ENCODE measurements at regions not wholly inside any gene's neighbourhood (a gene's known extent, or its start where the extent isn't known, plus 50 kb on each side); places are given as distances from the start of the nearest gene placed in this dataset.

GRCh38 chr5:31054453-31054852 is 139.0 kb upstream of the CDH6 start:
- Histone ChIP-seq H3K4me1 (replicated peaks in 1 of 4; ENCODE audit: control insufficient read depth in 3 of 4, insufficient read depth in 4 of 4, low read length in 3 of 4) (peaks cover 0 to 4% (median 3%) of the 10 kb centered on the region in 4 experiments; a peak in 3 of 7 replicates), H4K91ac (replicated peaks; ENCODE audit: insufficient read length, low read length) (no peak overlapping the region), H4K20me1 (replicated peaks in 1 of 2; ENCODE audit: control insufficient read depth in 1 of 2, insufficient read depth in 2 of 2, low read length in 2 of 2) (no peaks in the 10 kb centered on the region), H3K23ac (ENCODE audit: insufficient read length) (no peak overlapping the region), H2BK5ac (ENCODE audit: low read depth, low read length) (no peak overlapping the region), H3K23me2 (ENCODE audit: low read depth, low read length) (no peaks in the 10 kb centered on the region), H4K8ac (ENCODE audit: extremely low read depth, insufficient read depth, low read length) (no peak overlapping the region), H3K79me2 (ENCODE audit: control insufficient read depth in 1 of 2, insufficient read depth in 2 of 2, low read length in 2 of 2) (no peaks in the 10 kb centered on the region), H3K18ac (ENCODE audit: extremely low read depth, low read length) (no peak overlapping the region; the same call in 1 of the 2 replicates), H2BK15ac (ENCODE audit: low read length) (no peak overlapping the region), H3K4me2 (ENCODE audit: insufficient read depth in 1 of 2, low read depth in 2 of 2, low read length in 2 of 2) (no peak overlapping the region), H3K79me1 (ENCODE audit: low read depth, low read length) (no peaks in the 10 kb centered on the region), H3K27me3 (replicated peaks in 1 of 4; ENCODE audit: control insufficient read depth in 3 of 4, extremely low read depth in 1 of 4, insufficient read depth in 3 of 4, low read length in 3 of 4) (no peaks in the 10 kb centered on the region), H3K27ac (ENCODE audit: low read depth, low read length) (no peak overlapping the region), H2BK20ac (ENCODE audit: low read length) (no peak overlapping the region), H2AFZ (ENCODE audit: low read length) (no peak overlapping the region), H3K56ac (replicated peaks; ENCODE audit: insufficient read length, low read depth, low read length) (no peak overlapping the region), H3K9ac (replicated peaks in 1 of 4; ENCODE audit: extremely low read depth in 1 of 4, low read depth in 3 of 4, low read length in 3 of 4) (no peak overlapping the region), H2BK120ac (replicated peaks; ENCODE audit: low read depth, low read length) (no peak overlapping the region), H2AK5ac (ENCODE audit: low read depth, low read length) (no peak overlapping the region), H3K4me3 (ENCODE audit: extremely low read depth in 1 of 4, insufficient read depth in 2 of 4, low read depth in 3 of 4, low read length in 4 of 4) (no peak overlapping the region), H3K14ac (ENCODE audit: insufficient read length) (no peak overlapping the region), H3K9me3 (ENCODE audit: insufficient read depth in 2 of 2, low read depth in 1 of 2, low read length in 1 of 2) (no peaks in the 10 kb centered on the region), H3K36me3 (ENCODE audit: control insufficient read depth in 2 of 4, insufficient read depth in 4 of 4, low read length in 3 of 4) (no peaks in the 10 kb centered on the region), H4K5ac (ENCODE audit: insufficient read length, low read depth, low read length) (no peak overlapping the region), H2BK12ac (ENCODE audit: low read depth, low read length) (no peak overlapping the region), H3K4ac (replicated peaks; ENCODE audit: insufficient read length, low read depth, low read length) (no peak overlapping the region)
- ChIA-PET POLR2A (ENCODE audit: partially characterized antibody) (no interaction called here), CTCF (ENCODE audit: partially characterized antibody) (no interaction called here)
- FAIRE-seq (no peak), DNase-seq (ENCODE audit: low read depth in 1 of 2, low spot score in 2 of 2) (no peak)
- 76% methylated on average over 4 of the region's 4 CpGs; no CpG with 5 or more reads in 1 of the 2 experiments for WGBS, 2 experiments (ENCODE audit: extremely low coverage in 1 of 2, insufficient coverage in 1 of 2, insufficient read length in 1 of 2, insufficient replicate concordance in 2 of 2, low coverage in 1 of 2, low lambda C conversion rate in 2 of 2, missing lambda C conversion rate in 1 of 2)
- TF ChIP-seq PHF8 (conservative IDR thresholded peaks at IDR 0.05; ENCODE audit: low read depth, low read length), result no peak
- TF ChIP-seq SAP30 (IDR thresholded peaks at IDR 0.05; ENCODE audit: insufficient read depth, insufficient replicate concordance, low read length), result no peak
- TF ChIP-seq BRCA1 (IDR thresholded peaks at IDR 0.05; ENCODE audit: low read depth, low read length), result no peak
- TF ChIP-seq YY1 (IDR thresholded peaks at IDR 0.05; ENCODE audit: low read depth, low read length), result no peak
- TF ChIP-seq POU5F1 (IDR thresholded peaks at IDR 0.05; ENCODE audit: low read depth, low read length), result no peak
- no peak for TF ChIP-seq CHD1 (IDR thresholded peaks at IDR 0.05; ENCODE audit: low read depth, low read length)
- TF ChIP-seq EZH2 (IDR thresholded peaks at IDR 0.05; ENCODE audit: low read depth, low read length, severe bottlenecking), result no peak
- TF ChIP-seq NRF1 (IDR thresholded peaks at IDR 0.05; ENCODE audit: low read depth, low read length), result no peak
- no peak for TF ChIP-seq FOSL1 (IDR thresholded peaks at IDR 0.05; ENCODE audit: insufficient read depth, low read depth, low read length)
- TF ChIP-seq KDM1A (IDR thresholded peaks at IDR 0.05; ENCODE audit: borderline replicate concordance, low read length), result no peak
- no peak for TF ChIP-seq KDM4A (IDR thresholded peaks at IDR 0.05; ENCODE audit: low read depth, low read length, severe bottlenecking)
- TF ChIP-seq HDAC6 (IDR thresholded peaks at IDR 0.05; ENCODE audit: low read depth, low read length), result no peak
- no peak for TF ChIP-seq MAX (IDR thresholded peaks at IDR 0.05)
- TF ChIP-seq JUND (IDR thresholded peaks at IDR 0.05; ENCODE audit: low read length), result no peak
- TF ChIP-seq BACH1 (IDR thresholded peaks at IDR 0.05; ENCODE audit: low read length), result no peak

All from H1 (cell line).